GM12892 (cell line): ENCODE measurements at regions not wholly inside any gene's neighbourhood (a gene's known extent, or its start where the extent isn't known, plus 50 kb on each side); places are given as distances from the start of the nearest gene placed in this dataset.

Experiments used
- POLR2A ChIP-seq: IDR thresholded peaks from 2 replicates; pipeline ENCODE4 v1.6.1; 2011; ENCODE audit warnings: low read depth, low read length, control low read depth
- POLR2AphosphoS5 ChIP-seq: IDR thresholded peaks from 2 replicates; pipeline ENCODE4 v1.6.1; 2011; ENCODE audit warnings: low read depth, low read length, control low read depth

GRCh38 chr1:240005997-240006650 lies 85.6 kb upstream of the FMN2 start:
- TF ChIP-seq POLR2A (no peak), POLR2AphosphoS5 (no peak)
